ENCODE measurements at regions not wholly inside any gene's neighbourhood (a gene's known extent, or its start where the extent isn't known, plus 50 kb on each side); places are given as distances from the start of the nearest gene placed in this dataset.

DNA sequence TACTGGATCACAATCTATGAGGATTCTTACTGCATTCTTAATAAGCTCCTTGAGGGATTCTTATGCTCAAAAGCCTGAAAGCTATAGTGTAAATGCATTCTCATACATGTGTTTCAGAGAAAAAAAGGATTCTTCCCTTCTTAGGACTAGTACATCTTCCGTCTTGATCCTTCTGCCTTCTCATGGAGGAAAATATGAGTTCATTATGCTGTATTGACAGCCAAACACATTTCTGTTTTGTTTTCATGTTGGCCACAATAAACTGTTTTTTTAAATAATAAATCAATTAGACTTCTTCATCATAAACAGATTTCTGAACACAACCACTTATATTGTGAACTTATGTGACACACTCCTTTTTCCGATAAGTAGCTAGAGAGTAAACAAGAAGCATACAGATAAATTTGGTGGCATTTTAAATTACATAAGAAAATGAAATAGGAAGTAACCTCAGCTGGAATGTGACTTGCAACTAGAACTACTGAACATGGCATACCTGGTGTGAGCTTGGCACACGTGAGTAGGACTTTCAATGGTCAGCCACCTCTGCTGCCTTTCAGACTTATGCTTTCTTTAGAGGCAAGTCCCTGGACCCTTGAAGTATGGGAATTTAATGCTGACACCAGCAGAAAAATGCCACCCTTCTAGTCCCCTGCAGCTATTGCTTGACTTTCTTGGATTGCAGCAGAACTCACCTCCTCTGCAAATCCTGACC is 350.4 kb downstream of the BCKDHB start:
- TF ChIP-seq, protein P1, sequence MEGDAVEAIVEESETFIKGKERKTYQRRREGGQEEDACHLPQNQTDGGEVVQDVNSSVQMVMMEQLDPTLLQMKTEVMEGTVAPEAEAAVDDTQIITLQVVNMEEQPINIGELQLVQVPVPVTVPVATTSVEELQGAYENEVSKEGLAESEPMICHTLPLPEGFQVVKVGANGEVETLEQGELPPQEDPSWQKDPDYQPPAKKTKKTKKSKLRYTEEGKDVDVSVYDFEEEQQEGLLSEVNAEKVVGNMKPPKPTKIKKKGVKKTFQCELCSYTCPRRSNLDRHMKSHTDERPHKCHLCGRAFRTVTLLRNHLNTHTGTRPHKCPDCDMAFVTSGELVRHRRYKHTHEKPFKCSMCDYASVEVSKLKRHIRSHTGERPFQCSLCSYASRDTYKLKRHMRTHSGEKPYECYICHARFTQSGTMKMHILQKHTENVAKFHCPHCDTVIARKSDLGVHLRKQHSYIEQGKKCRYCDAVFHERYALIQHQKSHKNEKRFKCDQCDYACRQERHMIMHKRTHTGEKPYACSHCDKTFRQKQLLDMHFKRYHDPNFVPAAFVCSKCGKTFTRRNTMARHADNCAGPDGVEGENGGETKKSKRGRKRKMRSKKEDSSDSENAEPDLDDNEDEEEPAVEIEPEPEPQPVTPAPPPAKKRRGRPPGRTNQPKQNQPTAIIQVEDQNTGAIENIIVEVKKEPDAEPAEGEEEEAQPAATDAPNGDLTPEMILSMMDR (IDR thresholded peaks at IDR 0.05; ENCODE audit: insufficient read depth, low read length) = no peak
- TF ChIP-seq, protein P2, sequence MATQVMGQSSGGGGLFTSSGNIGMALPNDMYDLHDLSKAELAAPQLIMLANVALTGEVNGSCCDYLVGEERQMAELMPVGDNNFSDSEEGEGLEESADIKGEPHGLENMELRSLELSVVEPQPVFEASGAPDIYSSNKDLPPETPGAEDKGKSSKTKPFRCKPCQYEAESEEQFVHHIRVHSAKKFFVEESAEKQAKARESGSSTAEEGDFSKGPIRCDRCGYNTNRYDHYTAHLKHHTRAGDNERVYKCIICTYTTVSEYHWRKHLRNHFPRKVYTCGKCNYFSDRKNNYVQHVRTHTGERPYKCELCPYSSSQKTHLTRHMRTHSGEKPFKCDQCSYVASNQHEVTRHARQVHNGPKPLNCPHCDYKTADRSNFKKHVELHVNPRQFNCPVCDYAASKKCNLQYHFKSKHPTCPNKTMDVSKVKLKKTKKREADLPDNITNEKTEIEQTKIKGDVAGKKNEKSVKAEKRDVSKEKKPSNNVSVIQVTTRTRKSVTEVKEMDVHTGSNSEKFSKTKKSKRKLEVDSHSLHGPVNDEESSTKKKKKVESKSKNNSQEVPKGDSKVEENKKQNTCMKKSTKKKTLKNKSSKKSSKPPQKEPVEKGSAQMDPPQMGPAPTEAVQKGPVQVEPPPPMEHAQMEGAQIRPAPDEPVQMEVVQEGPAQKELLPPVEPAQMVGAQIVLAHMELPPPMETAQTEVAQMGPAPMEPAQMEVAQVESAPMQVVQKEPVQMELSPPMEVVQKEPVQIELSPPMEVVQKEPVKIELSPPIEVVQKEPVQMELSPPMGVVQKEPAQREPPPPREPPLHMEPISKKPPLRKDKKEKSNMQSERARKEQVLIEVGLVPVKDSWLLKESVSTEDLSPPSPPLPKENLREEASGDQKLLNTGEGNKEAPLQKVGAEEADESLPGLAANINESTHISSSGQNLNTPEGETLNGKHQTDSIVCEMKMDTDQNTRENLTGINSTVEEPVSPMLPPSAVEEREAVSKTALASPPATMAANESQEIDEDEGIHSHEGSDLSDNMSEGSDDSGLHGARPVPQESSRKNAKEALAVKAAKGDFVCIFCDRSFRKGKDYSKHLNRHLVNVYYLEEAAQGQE (IDR thresholded peaks at IDR 0.05; ENCODE audit: insufficient replicate concordance, low read depth) = no peak
- no peak for TF ChIP-seq POLR2AphosphoS5 (IDR thresholded peaks at IDR 0.05; ENCODE audit: low read depth)
- TF ChIP-seq GABPA (IDR thresholded peaks at IDR 0.05; ENCODE audit: low read depth) = no peak

Data from HL-60 (cell line).